ENCODE measurements at regions not wholly inside any gene's neighbourhood (a gene's known extent, or its start where the extent isn't known, plus 50 kb on each side); places are given as distances from the start of the nearest gene placed in this dataset.

- Histone ChIP-seq H2AFZ (ENCODE audit: low read depth, low read length) (no peak overlapping the region), H3K4me2 (ENCODE audit: insufficient read depth, low read length) (no peak overlapping the region), H3K9me1 (replicated peaks; ENCODE audit: control insufficient read depth, extremely low read depth, insufficient read depth, low read length) (no peaks in the 10 kb centered on the region), H4K20me1 (replicated peaks; ENCODE audit: control insufficient read depth, extremely low read depth, insufficient read depth, low read length) (no peaks in the 10 kb centered on the region), H3K9ac (replicated peaks; ENCODE audit: extremely low read depth, insufficient read depth, low read length) (no peak overlapping the region), H3K4me3 (replicated peaks in 1 of 3; ENCODE audit: insufficient read depth in 1 of 3, low read depth in 1 of 3, low read length in 3 of 3) (no peak overlapping the region), H3K27ac (ENCODE audit: insufficient read depth, low read depth, low read length) (no peak overlapping the region), H3K36me3 (ENCODE audit: control insufficient read depth in 2 of 2, extremely low read depth in 1 of 2, insufficient read depth in 2 of 2, low read length in 2 of 2) (no peaks in the 10 kb centered on the region), H3K79me2 (ENCODE audit: control insufficient read depth, insufficient read depth, low read length) (no peaks in the 10 kb centered on the region), H3K27me3 (ENCODE audit: control insufficient read depth in 2 of 2, insufficient read depth in 2 of 2, low read length in 2 of 2) (peaks cover 0 to 3% of the 10 kb centered on the region in 2 experiments), H3K4me1 (ENCODE audit: control insufficient read depth, extremely low read depth, insufficient read depth, low read length) (no peaks in the 10 kb centered on the region), H3K9me3 (replicated peaks; ENCODE audit: control insufficient read depth, insufficient read depth, low read length) (no peaks in the 10 kb centered on the region)
- TF ChIP-seq POLR2AphosphoS5 (IDR thresholded peaks at IDR 0.05; ENCODE audit: insufficient read depth, low read depth, low read length) (no peak), POLR2A (IDR thresholded peaks at IDR 0.05; ENCODE audit: low read depth, low read length) (no peak), EZH2 (IDR thresholded peaks at IDR 0.05; ENCODE audit: borderline replicate concordance, low read depth, low read length, severe bottlenecking) (no peak), MAX (IDR thresholded peaks at IDR 0.05; ENCODE audit: insufficient read depth, insufficient read length) (no peak), FOS (IDR thresholded peaks at IDR 0.05; ENCODE audit: borderline replicate concordance, insufficient read depth, low read length) (no peak), JUN (IDR thresholded peaks at IDR 0.05; ENCODE audit: borderline replicate concordance, insufficient read depth, insufficient read length, low read depth) (no peak), MYC (IDR thresholded peaks at IDR 0.05; ENCODE audit: low read depth, low read length) (no peak), GATA2 (IDR thresholded peaks at IDR 0.05; ENCODE audit: insufficient read depth, insufficient read length, low read depth, low read length) (no peak)
- TF ChIP-seq, protein P1, sequence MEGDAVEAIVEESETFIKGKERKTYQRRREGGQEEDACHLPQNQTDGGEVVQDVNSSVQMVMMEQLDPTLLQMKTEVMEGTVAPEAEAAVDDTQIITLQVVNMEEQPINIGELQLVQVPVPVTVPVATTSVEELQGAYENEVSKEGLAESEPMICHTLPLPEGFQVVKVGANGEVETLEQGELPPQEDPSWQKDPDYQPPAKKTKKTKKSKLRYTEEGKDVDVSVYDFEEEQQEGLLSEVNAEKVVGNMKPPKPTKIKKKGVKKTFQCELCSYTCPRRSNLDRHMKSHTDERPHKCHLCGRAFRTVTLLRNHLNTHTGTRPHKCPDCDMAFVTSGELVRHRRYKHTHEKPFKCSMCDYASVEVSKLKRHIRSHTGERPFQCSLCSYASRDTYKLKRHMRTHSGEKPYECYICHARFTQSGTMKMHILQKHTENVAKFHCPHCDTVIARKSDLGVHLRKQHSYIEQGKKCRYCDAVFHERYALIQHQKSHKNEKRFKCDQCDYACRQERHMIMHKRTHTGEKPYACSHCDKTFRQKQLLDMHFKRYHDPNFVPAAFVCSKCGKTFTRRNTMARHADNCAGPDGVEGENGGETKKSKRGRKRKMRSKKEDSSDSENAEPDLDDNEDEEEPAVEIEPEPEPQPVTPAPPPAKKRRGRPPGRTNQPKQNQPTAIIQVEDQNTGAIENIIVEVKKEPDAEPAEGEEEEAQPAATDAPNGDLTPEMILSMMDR (IDR thresholded peaks at IDR 0.05; ENCODE audit: extremely low read depth in 1 of 2, insufficient read depth in 1 of 2, low read depth in 1 of 2, low read length in 2 of 2) = no peak
- ChIA-PET POLR2A (no interaction called here), CTCF (no interaction called here)
- FAIRE-seq (no peak), DNase-seq (ENCODE audit: low read depth, low spot score) (no peak)
- intact Hi-C loops (cut with micrococcal nuclease) = no loop called here
- dilution Hi-C loops (cut with MboI; ENCODE audit: extremely low pct_ligation_motif_present, low sequenced_read_pairs) = no loop called here
- BruUV-seq (replicated peaks) = no TSS peak
Measured at GRCh38 chr9:107794259-107794658, 304.7 kb upstream of the KLF4 start.

Data from endothelial cell of umbilical vein (primary cell).